ENCODE measurements at regions not wholly inside any gene's neighbourhood (a gene's known extent, or its start where the extent isn't known, plus 50 kb on each side); places are given as distances from the start of the nearest gene placed in this dataset.

DNA sequence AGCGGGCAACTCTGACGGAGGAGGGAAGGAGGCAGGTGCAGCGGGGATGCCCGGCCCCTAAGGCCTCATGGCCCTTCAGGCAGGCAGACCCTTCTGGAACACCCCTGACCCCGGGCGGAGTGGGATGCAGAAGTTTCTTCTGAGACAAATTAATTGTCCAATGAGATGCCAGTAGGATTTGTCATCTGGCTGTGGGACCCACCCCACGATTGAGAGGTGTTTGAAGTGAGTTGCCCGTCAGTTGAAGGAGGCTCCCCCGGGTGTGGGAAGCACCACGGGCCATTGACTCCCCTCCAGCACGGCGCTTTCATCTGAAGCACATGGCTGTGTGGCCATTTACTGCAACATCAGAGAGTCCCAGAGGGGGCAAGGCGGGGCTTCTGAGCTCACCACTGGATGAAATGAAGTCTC lies 527.8 kb downstream of the BRD1 start:
- in situ Hi-C loops (cut with MboI; ENCODE audit: low sequenced_read_pairs) = no loop called here

- in situ Hi-C loops (cut with MboI; ENCODE audit: low sequenced_read_pairs) = no loop called here
Measured at GRCh38 chr22:49298834-49299750, 528.6 kb downstream of the BRD1 start.

GRCh38 chr22:49297871-49298721 lies 529.6 kb downstream of the BRD1 start:
- in situ Hi-C loops (cut with MboI; ENCODE audit: low sequenced_read_pairs) = no loop called here

DNA sequence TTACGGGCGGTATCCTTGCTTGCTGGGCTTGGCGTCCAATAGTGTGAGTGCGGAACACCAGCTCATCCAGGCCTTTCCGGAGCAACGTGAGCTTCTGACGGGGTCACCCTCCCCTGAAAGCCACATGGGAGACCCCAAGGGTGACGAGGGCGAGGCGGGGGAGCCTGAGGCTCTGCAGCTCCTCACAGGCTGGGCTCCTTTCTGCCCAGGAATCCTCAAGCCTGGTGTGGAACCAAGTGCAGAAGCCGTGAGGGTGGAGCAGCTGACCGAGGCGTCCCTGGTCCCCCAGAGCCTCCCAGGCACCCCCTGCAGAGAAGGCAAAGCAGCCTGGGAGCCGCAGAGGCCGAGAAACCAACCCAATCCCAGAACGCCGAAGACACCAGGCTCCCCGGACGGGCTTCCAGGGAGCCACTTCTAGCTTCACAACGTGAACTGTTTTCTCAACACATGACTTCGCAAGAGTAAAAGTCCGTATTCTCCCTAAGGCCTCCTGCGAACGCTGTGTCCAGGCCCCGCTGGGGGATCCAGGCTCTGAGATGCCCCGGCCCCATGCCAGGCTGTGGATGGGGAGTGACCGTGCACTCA lies 530.3 kb downstream of the BRD1 start:
- in situ Hi-C loops (cut with MboI; ENCODE audit: low sequenced_read_pairs) = no loop called here

DNA sequence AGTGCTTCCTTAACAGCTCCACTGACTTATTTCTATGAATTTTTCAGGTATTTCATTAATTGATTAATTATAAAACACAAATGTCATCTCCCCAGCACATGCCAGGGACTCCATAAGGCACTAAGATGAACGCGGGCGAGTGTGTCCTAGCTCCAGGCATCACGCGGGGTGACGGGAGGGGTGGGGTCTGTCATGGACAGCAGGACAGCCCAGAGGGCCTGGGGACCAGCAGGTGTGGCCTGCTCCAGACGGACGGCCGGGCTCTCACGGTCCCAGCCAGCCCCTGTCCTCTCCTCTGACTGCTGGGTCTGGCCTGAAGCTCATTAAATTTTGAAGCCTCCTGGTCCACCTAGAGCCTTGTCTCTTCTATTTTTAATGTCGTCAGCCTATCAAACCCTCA lies 531.1 kb downstream of the BRD1 start:
- in situ Hi-C loops (cut with MboI; ENCODE audit: low sequenced_read_pairs) = no loop called here

GRCh38 chr22:49295851-49296560 lies 531.7 kb downstream of the BRD1 start:
- in situ Hi-C loops (cut with MboI; ENCODE audit: low sequenced_read_pairs) = no loop called here

- in situ Hi-C loops (cut with MboI; ENCODE audit: low sequenced_read_pairs) = no loop called here
Measured at GRCh38 chr22:49295465-49295743, 532.3 kb downstream of the BRD1 start.

- in situ Hi-C loops (cut with MboI; ENCODE audit: low sequenced_read_pairs) = no loop called here
Measured at GRCh38 chr22:49294656-49295464, 532.8 kb downstream of the BRD1 start.

DNA sequence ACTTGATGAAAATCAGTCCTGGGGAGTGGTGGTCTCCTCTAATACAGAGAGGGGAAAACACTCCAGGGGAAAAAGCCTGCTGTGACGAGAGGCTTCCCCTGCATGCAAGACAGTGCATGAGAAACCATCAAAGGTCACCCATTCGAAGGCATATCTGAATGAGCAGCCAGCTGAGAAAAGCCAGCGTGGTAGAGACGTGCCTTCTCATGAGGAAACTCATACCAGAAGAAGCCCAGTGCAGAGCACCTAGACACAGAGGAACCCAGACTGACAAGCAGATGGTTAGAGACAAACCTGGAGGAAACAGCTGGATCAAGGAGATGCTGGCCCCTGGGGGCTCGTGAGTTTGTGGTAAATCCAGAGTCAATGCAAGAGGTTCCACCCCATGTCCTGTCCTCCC lies 534.8 kb downstream of the BRD1 start:
- in situ Hi-C loops (cut with MboI; ENCODE audit: low sequenced_read_pairs) = no loop called here

DNA sequence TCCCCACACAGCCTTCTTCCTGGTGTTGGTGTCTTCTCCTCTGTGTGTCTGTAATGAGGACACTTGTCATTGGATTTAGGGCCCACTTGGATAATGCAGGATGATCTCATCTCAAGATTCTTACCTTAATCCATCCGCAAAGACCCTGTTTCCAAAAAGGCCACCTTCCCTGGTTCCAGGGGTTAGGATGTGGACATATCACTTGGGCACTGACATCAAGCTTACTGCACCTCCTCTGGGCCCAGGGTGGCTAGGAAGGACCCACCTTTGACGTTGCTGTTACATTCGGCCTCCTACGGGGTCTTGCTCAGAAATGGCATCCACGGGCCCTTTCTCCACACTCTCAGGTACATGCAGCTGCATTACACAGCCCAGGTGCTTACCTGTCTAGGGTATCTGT lies 535.9 kb downstream of the BRD1 start:
- in situ Hi-C loops (cut with MboI; ENCODE audit: low sequenced_read_pairs) = no loop called here

DNA sequence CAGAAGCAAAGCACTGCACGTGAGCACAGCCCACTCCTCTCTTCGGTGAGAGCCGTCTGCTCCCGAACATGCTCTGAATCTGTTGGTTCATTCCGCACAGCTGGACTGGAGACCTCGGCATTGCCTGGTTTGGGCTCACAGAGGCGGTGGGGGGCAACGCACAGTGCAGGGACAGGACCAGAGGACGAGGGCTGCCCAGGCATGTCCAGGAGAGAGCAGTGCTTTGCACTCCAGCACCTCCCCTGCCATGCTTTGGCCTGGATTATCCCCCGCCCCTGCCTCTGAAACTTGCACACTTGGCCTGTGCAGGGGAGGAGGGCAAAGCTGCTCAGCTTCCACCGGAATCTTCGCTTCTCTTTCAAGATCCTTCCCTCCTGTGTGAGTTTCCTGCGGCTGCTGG lies 536.5 kb downstream of the BRD1 start:
- in situ Hi-C loops (cut with MboI; ENCODE audit: low sequenced_read_pairs) = no loop called here

DNA sequence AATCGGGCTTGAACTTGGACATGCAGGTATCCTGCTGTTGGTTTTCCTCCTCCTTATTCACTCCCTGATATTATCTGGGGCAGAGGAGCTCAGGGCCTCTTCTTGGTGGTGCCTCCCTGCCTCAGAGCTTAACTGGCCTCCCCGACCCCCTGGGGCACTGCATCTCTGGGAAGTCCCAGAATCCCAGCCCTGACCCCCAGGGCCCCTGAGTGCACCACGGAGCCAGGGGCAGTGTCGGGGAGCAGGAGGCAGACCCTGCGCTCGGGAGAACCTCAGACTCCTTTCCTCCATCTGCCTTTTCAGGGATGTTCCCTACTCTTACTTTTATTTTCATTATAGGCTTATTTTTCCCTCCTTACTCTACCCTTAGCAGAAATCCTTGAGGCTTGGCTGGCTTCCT lies 537.0 kb downstream of the BRD1 start:
- in situ Hi-C loops (cut with MboI; ENCODE audit: low sequenced_read_pairs) = no loop called here

DNA sequence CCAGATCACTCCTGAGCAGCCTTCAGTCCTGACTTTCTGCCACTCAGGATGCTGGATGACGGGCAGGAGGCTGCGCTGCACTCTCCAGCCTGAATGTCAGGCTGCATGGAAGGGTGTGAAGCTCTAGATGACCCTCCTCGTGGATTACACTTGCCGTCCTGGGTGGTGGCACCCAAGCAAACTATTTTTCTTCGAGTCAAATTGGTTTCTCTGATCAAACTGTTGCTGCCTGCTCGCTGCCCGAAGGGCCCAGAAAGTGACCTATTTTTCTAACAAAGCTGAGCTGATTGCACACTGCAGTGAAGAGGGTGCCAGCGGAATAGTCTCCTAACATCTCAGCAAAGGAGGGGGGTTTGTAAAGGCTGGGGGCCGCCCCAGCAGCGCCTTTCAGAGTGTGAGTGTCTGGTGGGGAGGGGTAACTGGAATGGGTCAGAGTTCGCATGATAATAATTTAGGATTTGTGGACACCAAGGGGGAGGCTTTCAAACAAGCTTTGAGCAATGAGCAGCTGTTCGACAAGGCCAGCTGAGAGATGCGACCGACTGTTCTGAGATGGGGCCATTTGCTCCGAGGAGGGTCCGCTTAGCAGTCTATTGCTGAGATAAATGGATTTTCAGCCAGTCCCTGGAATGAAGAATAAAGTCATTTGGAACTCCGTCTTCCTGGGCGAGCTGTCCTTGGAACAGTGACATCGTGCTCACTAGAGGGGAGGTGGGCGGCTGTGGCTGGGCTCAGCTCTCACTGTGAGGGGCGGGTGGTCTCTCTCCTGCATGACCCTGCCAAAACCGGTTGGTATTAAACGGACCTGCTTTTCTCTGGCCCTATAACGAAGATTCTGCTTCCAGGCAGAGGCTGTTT lies 537.6 kb downstream of the BRD1 start:
- in situ Hi-C loops (cut with MboI; ENCODE audit: low sequenced_read_pairs) = no loop called here

- in situ Hi-C loops (cut with MboI; ENCODE audit: low sequenced_read_pairs) = no loop called here
Measured at GRCh38 chr22:49286181-49286760, 541.4 kb downstream of the BRD1 start.

DNA sequence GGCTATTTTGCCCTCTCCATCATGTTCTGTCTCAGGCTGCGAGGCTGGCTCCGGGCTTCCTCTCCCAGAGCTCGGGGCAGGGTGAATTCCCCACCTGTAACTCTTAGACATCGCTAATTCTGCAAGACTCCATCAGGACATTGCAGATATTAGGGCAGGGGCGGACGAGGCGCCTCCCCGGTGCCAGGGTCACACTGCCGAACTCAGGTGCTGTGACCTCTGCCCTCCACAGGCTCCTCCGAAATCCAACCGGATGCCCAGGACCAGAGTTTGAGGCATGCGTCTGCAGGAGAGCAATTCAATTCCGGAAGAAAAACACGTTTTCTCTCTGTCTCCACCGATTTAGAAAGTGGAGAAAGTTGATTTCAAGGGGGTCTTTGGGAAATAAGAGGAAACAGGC lies 542.7 kb downstream of the BRD1 start:
- in situ Hi-C loops (cut with MboI; ENCODE audit: low sequenced_read_pairs) = no loop called here

DNA sequence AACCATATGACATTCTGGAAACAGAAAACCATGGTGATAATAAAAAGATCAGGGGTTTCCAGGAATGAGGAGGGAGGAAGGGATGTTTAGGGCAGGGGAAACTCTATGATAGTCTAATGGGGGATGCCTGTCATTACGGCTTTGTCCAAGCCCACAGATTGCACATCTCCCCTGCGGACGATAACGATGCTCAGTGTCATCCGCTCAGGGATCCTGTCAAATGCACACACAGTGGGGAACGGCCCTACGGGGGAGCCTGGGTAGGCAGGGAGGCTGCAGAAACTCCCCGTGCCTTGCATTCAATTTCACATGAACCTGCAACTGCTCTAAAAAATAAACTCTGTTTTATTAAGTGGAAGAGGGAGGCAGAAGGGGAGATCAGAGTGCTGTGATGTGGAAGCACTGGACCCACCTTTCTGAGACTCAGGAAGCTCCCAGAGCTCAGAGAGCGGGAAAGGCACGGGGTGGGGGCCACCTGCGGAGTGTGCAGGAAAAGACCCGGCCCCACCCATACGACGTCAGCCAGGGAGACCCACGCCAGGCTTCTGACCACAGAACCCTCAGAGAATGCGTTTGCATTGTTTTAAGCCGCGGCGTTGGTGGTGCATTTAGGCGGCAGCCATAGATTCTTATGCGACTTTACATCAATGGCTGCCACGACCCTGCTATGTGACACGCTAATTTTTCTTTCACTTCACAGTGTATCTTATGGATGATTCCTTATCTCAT lies 543.5 kb downstream of the BRD1 start:
- in situ Hi-C loops (cut with MboI; ENCODE audit: low sequenced_read_pairs) = no loop called here

- in situ Hi-C loops (cut with MboI; ENCODE audit: low sequenced_read_pairs) = no loop called here
Measured at GRCh38 chr22:49282596-49282995, 545.1 kb downstream of the BRD1 start.
